Heart right ventricle (tissue), 16 donors: ENCODE measurements at regions not wholly inside any gene's neighbourhood (a gene's known extent, or its start where the extent isn't known, plus 50 kb on each side); places are given as distances from the start of the nearest gene placed in this dataset.

Experiments
- ATAC-seq, 8 donors: fragments of 200-7000 bp; cut with Tn5 transposase; one replicate each; pipeline ENCODE4 v1.9.1; 2020; ENCODE audit warnings: mild to moderate bottlenecking in 8 of 8, moderate library complexity in 8 of 8, moderate number of reproducible peaks in 1 of 8
- DNase-seq, 2 donors: peaks; one replicate each; pipeline ENCODE4 v3.0.0-alpha.2; 2020
- H3K27ac ChIP-seq, 10 donors: fragments of 200-600 bp; sonication (generic) in 2 of 10; one replicate each; pipeline versions ENCODE4 v1.5.0 to v1.8.0; 2020 to 2022; ENCODE audit warnings: mild to moderate bottlenecking in 3 of 10
- H3K27me3 ChIP-seq, 7 donors: fragments of 200-600 bp; one replicate each; pipeline ENCODE4 v1.8.0; 2021 to 2022; ENCODE audit warnings: mild to moderate bottlenecking in 2 of 7
- H3K36me3 ChIP-seq, 9 donors: fragments of 200-600 bp; sonication (generic) in 1 of 9; one replicate each; pipeline versions ENCODE4 v1.5.0 to v1.8.0; 2020 to 2022; ENCODE audit warnings: mild to moderate bottlenecking in 2 of 9
- H3K4me1 ChIP-seq, 9 donors: fragments of 200-600 bp; sonication (generic) in 1 of 9; one replicate each; pipeline versions ENCODE4 v1.5.0 to v1.8.0; 2020 to 2022; ENCODE audit warnings: mild to moderate bottlenecking in 4 of 9
- H3K4me3 ChIP-seq, 10 donors: fragments of 200-600 bp; sonication (generic) in 2 of 10; one replicate each; pipeline versions ENCODE4 v1.5.0 to v1.8.0; 2020 to 2022; ENCODE audit warnings: mild to moderate bottlenecking in 7 of 10, moderate library complexity in 2 of 10
- H3K9me3 ChIP-seq, 11 donors: fragments of 200-600 bp in 10 of 11; sonication (generic) in 2 of 11; one replicate each; pipeline versions ENCODE4 v1.5.0 to v1.8.0; 2013 to 2022; ENCODE audit warnings: mild to moderate bottlenecking in 2 of 11, control low read depth in 1 of 11, moderate library complexity in 1 of 11
- WGBS, 2 donors: extraction: QIAGEN DNeasy Blood & Tissue Kit; methylation state at CpG; one replicate each; pipeline ENCODE4 v1.1.7; 2013; ENCODE audit warnings: inconsistent platforms in 1 of 2; 5-methylcytosine and 5-hydroxymethylcytosine counted together
- intact Hi-C, 10 donors: fragments of 100-400 bp; cut with DNase I; formaldehyde crosslinking; loops; one replicate each; pipeline versions ENCODE4 v1.11.1 to v1.14.2; 2022
- TF ChIP-seq, protein P1 (sequence below), 9 donors: fragments of 200-600 bp; sonication (generic) in 2 of 9; IDR thresholded peaks; one replicate each; pipeline versions ENCODE4 v1.5.0 to v1.8.0; 2021 to 2022; ENCODE audit warnings: antibody characterized with exemption in 9 of 9, mild to moderate bottlenecking in 5 of 9, moderate library complexity in 1 of 9
- donor health status: Arrhythmogenic right ventricular cardiomyopathy.
- donor health status: ischemic (EF 13 %, LVEDD 7.1; RV severe dilation, severe dysfunction).
- donor health status: healthy with polysubstance abuse.
- donor health status: DM: no; HTN: yes; CAD: no.
- donor health status: DM: no; HTN: no; CAD: no.
- donor health status: ischemic (EF 25% LVEDD 6.9; RV normal size, moderate dysfunction).
- donor health status: ischemic (EF 25% LVEDD 5.7; RV mildly dilated, moderate dysfunction).
- donor health status: healthy.
- donor health status: DM: yes; HTN: yes; CAD: no.
- donor health status: Ischemic cardiomyopathy.
- donor health status: ischemic (EF 35%, LVEDD 5.7; RV mildly dilated, moderate dysfunction).
- donor health status: nonischemic (EF 11% LVEDD 7.7; RV severe dilation, severe dysfunction).
- donor health status: DM: yes; HTN: yes; CAD: no.
- donor health status: PGD.
- donor health status: ischemic (EF 29% LVEDD 5.4; RV normal size, mild dysfunction).
- donor health status: nonischemic (EF 23%, LVEDD 6.1; RV moderate dilation, normal function).

DNA sequence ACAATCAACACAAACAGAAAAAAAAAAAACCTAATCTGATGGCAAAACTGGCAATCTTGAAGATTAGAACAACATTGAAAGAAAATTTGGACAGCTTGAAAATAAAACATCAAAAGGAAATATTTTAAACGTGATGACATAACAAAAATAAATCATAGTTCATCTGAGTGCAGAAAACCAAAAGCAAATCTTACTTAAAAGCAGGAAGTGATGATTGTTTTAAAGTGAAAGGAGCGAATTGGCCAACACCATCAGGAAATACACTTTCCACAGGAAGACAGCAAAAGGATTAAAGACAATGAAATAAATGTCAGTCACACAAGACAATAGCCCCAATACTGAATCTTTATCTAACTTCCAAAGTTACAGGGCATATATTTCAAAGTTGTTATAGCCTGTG lies 696.5 kb upstream of the CHORDC1 start:
- H3K4me3 ChIP-seq = no peak overlapping the region
- TF ChIP-seq, protein P1, sequence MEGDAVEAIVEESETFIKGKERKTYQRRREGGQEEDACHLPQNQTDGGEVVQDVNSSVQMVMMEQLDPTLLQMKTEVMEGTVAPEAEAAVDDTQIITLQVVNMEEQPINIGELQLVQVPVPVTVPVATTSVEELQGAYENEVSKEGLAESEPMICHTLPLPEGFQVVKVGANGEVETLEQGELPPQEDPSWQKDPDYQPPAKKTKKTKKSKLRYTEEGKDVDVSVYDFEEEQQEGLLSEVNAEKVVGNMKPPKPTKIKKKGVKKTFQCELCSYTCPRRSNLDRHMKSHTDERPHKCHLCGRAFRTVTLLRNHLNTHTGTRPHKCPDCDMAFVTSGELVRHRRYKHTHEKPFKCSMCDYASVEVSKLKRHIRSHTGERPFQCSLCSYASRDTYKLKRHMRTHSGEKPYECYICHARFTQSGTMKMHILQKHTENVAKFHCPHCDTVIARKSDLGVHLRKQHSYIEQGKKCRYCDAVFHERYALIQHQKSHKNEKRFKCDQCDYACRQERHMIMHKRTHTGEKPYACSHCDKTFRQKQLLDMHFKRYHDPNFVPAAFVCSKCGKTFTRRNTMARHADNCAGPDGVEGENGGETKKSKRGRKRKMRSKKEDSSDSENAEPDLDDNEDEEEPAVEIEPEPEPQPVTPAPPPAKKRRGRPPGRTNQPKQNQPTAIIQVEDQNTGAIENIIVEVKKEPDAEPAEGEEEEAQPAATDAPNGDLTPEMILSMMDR (IDR thresholded peaks at IDR 0.05) = no peak
- no peaks in the 10 kb centered on the region for H3K36me3 ChIP-seq
- WGBS, 2 donors = 25 to 47% methylated on average over 2 of the region's 2 CpGs
- H3K27ac ChIP-seq = no peak overlapping the region
- DNase-seq (no peak), ATAC-seq (no peak)
- H3K27me3 ChIP-seq = no peaks in the 10 kb centered on the region
- intact Hi-C loops = no loop called here
- peaks cover 0 to 4% (median 0%) of the 10 kb centered on the region in 9 donors for H3K4me1 ChIP-seq
- no peaks in the 10 kb centered on the region for H3K9me3 ChIP-seq

DNA sequence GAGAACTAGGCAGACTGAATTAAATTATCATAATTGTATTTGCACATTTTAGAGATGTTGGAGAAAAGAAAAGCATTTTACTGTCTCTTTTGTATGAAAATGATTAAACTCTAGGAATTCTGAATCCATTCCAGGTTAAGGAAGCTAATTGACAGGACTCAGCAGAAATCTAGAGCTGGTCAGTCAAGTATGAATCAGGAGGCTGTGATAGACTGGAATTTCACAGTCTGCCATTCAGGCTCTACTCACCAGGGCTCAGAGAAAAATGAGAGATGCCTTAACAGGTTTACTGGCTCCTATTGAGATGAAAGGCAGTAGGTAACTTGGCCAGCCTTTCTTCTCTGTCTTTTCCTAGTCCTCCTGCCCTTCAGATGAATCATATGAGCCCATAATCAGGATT lies 693.9 kb upstream of the CHORDC1 start:
- intact Hi-C loops = no loop called here
- H3K27me3 ChIP-seq = no peaks in the 10 kb centered on the region
- ATAC-seq (no peak), DNase-seq (no peak)
- TF ChIP-seq, protein P1 (IDR thresholded peaks at IDR 0.05) = no peak
- no peak overlapping the region for H3K27ac ChIP-seq
- no peaks in the 10 kb centered on the region for H3K9me3 ChIP-seq
- peaks cover 0 to 4% (median 0%) of the 10 kb centered on the region in 9 donors for H3K4me1 ChIP-seq
- no peaks in the 10 kb centered on the region for H3K36me3 ChIP-seq
- H3K4me3 ChIP-seq = no peak overlapping the region

DNA sequence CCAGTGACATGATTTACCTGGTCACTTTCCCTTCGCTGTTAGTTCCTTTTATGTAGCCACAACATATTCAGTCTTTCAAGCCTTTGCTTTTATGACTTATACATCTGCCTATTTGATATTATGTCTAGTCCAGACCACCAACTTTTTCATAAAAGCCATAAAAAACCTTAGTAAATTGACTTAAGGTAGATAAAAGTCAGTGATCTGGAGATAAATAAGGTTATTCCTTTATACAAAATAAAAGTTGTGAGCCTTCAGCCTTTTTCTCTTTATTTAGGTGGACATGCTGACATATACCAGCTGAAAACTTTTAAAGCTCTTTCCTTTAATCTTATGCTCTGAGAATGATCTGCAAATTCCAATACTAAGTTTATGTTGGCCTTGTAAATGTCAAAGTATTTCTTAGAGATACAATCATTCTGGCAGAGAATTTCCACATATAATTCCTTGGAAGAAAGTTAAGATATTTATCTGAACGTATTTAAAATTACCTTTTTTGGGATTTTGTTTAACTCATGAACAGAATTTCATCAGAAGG lies 690.4 kb upstream of the CHORDC1 start:
- Histone ChIP-seq H3K4me1 (no peaks in the 10 kb centered on the region), H3K36me3 (no peaks in the 10 kb centered on the region), H3K27ac (no peak overlapping the region), H3K9me3 (peaks cover 0 to 7% (median 0%) of the 10 kb centered on the region in 11 donors), H3K4me3 (no peak overlapping the region), H3K27me3 (no peaks in the 10 kb centered on the region)
- no peak for DNase-seq
- ATAC-seq = no peak
- TF ChIP-seq, protein P1 (IDR thresholded peaks at IDR 0.05) = no peak
- 76 to 81% methylated on average over 2 of the region's 2 CpGs for WGBS, 2 donors
- intact Hi-C loops = no loop called here

DNA sequence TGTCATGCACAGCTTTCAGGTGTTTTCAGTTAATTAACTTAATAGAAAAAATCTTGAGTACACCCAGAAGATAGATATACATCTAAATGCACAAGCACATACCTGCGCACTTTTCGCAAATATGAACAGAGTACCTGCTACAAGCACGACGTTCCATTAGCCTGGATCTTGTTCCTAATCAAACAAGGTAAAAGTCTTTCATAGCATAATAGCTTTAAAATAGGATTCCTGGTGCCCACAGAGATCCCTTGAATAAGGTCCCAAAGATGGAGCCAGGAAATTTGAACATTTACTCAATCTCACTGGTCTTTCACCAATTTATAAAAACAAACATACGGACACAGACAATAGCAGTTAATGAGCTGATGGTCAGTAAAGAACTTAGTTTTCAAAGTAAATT lies 689.8 kb upstream of the CHORDC1 start:
- Histone ChIP-seq H3K27me3 (no peaks in the 10 kb centered on the region), H3K36me3 (no peaks in the 10 kb centered on the region), H3K27ac (no peak overlapping the region), H3K4me3 (no peak overlapping the region), H3K9me3 (peaks cover 0 to 7% (median 0%) of the 10 kb centered on the region in 11 donors), H3K4me1 (no peaks in the 10 kb centered on the region)
- DNase-seq = no peak
- TF ChIP-seq, protein P1 (IDR thresholded peaks at IDR 0.05) = no peak
- ATAC-seq = no peak
- 90 to 95% methylated on average over 5 of the region's 5 CpGs for WGBS, 2 donors
- intact Hi-C loops = no loop called here
